GM18867 (cell line): ENCODE measurements at regions not wholly inside any gene's neighbourhood (a gene's known extent, or its start where the extent isn't known, plus 50 kb on each side); places are given as distances from the start of the nearest gene placed in this dataset.
"Not testable (repeated sequence)": the region's sequence is repeated elsewhere in the genome, so short reads cannot be mapped to it uniquely, and the experiment has no call there.

ENCODE experiments used
- ATAC-seq: cut with Tn5 transposase; IDR thresholded peaks from one replicate; pipeline ENCODE4 v1.9.1; 2021; ENCODE audit warnings: mild to moderate bottlenecking, moderate library complexity; ENCODE audit not compliant: unreplicated experiment

DNA sequence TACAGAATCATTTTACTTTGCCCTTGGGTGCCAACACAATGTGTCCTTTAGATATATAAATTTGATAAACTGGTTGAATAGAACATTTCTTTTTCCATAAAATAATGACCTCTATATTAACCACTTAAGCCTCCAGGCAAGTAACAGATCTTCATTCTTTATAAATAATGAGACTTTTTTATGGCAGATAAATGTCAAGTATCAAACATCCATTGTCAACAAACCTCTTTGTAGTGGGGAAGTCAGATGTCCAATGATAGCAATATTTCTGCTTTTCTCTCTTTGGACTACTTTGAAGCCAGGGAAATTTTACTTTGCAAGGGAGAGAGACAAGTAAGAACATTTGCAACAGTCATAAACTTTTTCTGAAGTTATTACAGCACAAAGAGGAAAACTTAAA lies 841.2 kb downstream of the CDH8 start:
- no peak for ATAC-seq

DNA sequence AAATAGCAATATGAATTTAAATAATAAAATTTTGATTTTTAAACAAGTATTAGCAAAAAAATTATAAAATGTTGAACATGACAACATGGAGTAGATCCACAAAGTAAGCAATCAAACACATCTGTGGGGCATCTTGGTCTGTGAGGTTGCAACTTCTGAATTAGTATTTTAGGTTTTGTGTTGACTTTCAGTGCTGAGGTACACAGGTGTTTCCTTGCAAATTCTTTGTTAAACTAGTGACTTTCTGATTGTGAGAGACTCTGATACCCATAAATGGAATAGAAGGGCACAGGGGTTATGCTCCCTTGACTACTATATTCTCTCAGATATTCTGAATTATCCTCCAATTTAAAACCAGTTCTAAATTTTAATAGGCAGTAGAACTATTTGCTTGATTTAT lies 841.7 kb downstream of the CDH8 start:
- ATAC-seq, result no peak

DNA sequence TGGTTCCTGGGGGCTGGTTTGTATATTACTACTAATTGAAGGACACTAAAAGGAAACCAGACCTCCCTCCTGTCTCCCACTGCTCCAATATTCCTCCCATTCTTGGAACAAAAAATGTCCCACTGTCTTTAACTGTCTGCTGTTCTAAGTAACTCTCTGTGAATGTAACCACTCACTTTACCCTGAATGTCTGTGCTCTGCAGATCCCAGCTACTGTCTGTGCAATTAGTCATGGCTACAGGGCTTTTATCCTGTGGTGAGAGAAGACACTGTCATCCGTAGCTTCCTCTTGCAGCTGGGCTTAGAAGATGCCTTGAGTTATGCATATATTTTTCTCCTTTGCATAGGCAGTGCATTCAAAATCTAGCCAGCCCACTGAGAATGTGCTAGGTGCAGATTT lies 853.8 kb downstream of the CDH8 start:
- no peak for ATAC-seq

DNA sequence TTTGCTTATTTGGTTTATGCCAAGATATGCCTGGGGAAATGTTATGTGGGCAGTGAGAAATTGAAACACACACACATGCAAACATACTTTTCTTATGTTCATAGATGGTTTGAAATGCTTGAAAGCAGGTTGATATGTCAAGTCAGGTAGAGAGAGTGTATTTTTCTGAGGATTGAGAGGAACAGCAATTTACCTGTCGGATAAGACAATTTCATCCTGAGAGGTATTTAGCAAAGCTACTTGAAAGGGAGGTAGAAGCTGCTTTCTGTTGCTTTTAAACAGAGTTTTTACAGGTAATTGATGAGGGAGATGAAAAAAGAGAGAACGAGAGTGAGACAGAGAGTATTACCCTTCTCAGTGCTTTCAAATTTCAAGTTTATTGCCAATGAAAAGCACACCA lies 854.3 kb downstream of the CDH8 start:
- no peak for ATAC-seq

DNA sequence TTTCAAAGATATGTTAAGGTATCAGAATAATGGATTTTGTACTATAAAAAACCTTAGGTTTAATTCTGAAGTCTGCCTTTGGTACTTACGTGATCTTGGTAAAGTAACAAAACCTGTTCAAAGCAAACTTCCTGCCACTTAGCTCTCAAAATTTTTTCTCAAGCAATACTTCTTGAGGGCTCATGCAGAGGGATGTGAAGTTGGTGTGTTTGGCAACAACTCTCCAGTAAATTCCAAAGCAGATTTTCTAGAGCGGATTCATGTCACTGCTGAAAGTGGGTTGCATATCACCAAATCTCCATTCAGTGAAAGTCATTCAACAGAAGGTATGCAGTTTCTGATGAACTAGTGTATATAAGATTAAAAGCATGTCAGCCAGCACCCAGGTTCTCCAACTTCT lies 856.7 kb downstream of the CDH8 start:
- no peak for ATAC-seq

DNA sequence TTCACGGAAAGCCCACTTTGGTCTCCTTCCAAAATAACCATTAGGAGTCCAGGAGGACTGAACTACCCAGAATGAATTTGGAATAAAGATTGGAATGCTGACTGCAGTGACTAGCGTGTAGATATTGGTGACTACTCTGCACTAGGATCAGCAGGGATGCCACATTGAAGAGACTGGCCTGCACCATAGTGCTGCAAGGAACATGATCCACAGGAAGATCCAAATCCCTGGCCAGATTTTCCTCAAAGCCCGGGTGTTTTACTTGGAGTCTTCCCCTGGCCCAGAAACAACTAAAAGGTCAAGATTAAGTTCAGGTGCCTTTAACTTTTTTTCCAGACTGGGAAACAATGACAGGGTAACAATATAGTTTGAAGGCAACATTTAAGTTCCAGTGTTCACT lies 870.4 kb downstream of the CDH8 start:
- ATAC-seq, result no peak

DNA sequence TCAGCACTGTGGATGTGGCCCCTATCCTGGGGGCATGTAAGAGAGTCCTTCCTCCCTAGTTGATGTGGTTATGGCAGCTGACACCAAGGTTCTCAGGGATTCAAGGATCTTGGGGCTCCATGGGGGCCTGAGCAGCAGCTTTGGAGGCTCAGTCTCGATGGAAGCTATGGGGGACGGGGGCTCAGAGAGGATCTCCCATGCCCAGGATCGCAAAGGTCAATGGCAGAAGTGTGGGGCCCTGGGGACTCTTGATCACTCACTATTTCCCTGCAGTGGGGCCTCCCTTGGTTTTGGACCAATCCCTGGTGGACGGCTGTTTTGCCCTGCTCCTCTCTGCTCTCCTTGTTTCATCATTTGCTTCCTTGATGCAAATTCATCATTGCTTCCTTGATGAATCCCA lies 885.9 kb downstream of the CDH8 start:
- no peak for ATAC-seq

DNA sequence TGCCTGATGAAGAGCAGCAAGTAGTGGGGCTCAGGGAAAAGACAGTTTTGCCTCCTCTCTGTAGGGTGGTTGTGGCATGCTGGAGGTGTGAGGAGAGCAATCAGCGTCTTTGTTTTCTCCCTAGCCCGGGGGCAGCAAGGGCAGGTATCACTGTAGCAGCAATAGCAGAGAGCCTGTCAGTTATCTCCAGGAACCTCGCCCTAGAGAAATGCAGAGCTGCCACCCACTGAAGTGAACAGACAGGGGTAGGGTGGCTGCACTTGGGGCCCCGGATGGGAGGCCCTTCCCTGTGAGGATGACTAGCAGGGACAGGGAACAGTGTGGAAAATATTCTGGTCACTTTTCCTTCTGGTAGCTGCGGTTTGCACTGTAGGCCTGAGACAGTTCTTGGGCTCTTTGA lies 886.5 kb downstream of the CDH8 start:
- ATAC-seq, result no peak

DNA sequence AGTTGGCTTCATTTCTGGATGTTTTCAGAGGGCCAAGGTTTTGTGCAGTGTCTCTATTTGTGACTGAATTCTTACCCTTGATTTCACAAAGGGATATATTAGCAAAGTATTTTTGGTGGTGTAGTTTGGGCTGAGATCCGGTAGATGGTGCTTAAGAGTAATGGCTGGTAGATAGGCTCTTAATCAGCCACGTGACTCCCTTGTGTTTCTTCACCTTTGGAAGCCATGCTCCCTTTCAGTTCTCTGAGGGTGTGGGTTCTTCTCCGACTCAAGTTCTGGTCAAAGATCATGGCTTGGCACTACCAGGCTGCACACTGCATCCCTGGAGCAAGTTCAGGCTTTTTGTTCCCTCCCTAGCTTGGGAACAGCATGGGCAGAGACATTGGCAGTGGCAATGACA lies 887.3 kb downstream of the CDH8 start:
- peak; percentile 72 for ATAC-seq

DNA sequence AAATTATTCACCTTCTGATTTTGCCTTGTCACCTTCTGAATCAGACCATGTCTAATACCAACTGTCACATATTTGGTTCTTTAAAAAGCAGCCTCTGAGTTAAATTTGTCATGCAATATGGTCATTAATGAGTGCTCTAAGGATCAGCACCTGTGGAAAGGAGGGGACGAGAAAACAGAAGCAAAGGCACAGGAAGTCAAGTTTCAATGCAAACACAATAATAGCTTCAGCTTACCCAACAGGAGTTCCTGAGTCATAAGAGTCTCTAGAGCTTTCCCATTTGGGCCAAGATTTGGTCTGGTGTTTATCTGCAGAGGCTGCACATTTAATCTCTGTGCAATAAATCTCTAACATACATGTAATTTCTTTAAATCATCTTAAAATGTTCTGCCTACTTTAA lies 889.8 kb downstream of the CDH8 start:
- ATAC-seq, result no peak

DNA sequence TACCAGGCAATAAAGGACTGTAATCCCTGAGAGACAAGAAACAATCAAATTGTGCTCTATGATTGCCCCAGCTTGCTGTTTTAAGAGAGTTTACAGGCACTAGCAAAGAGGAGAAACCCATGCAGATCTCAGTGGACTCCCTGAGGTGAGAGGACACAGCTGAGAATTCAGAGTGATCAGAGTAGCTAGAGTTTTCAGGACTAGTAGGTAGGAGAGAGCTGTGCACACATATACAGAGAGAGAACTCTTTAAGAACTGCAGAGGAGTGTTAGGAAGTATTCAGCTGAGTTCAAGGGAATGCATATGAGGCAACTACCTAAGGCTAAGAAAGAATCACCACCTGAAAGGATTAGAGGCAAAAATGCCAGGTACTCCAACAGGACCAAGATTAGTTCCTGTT lies 904.8 kb downstream of the CDH8 start:
- no peak for ATAC-seq

DNA sequence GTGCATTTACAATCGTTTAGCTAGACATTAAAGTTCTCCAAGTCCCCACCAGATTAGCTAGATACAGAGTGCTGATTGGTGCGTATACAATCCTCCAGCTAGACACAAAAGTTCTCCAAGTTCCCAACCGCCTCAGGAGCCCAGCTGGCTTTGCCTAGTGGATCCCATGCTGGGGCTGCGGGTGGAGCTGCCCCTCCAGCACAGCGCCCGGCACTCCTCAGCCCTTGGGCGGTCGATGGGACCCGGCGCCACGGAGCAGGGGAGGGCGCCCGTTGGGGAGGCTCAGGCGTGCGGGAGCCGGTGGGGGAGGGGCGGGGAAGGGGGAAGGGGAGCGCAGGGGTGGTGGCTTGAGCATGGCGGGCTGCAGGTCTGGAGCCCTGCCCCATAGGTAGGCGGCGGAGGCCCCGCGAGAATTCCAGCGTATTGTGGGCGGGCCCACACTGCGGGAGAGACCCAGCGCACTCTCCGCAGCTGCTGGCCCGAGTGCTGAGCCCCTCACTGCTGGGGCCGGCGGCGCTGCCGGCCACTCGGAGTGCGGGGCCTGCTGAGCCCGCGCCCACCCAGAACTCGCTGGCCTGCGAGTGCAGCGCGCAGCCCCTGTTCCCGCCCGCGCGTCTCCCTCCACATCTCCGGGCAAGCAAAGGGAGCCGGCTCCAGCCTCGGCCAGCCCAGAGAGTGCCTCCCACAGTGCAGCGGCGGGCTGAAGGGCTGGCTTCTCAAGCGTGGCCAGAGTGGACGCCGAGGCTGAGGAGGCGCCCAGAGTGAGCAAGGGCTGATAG lies 907.5 kb downstream of the CDH8 start:
- no peak for ATAC-seq

DNA sequence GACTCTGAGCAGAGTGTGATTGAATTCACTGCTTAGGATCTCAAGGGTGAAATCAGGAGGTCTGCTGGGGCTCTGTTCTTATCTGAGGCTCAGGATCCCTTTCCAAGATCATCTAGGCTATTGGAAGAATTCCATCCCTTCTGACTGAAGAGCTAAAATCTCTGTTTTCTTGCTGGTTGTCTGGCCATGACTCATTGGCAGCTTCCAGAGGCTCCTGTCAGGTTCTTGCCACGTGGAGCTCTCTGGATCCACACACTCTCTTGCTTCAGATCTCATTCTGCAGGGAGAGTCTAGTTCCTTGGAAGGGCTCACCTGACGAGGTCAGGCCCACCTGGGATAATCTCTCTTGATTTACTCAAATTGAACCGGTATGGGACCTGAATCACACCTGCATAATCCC lies 930.7 kb downstream of the CDH8 start:
- ATAC-seq, result no peak

DNA sequence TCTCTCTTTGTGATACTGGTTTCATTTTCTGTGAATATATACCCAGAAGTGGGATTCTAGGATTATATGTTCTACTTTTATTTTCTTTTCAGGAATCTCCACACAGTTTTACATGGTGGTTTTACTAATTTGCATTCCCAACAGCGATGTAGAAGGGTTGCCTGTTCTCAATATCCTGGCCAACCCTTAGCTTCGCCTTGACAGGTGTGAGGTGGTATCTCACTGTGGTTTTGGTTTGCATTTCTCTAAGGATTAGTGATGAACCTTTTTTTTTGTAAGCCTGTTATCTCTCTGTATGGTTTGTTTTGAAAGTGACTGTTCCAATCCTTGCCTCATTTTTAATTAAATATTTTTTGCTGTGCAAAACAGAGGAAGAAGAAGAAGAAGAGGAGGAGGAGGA lies 937.7 kb downstream of the CDH8 start:
- ATAC-seq, result no peak

DNA sequence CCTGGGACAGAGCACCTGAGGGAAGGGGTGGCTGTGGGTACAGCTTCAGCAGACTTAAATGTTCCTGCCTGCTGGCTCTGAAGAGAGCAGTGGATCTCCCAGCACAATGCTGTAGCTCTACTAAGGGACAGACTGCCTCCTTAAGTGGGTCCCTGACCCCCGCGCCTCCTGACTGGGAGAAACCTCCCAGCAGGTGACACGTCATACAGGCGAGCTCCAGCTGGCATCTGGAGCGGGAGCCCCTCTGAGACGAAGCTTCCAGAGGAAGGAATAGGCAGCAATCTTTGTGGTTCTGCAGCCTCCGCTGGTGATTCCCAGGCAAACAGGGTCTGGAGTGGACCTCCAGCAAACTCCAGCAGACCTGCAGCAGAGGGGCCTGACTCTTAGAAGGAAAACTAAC lies 944.9 kb downstream of the CDH8 start:
- ATAC-seq, result not testable (repeated sequence)

DNA sequence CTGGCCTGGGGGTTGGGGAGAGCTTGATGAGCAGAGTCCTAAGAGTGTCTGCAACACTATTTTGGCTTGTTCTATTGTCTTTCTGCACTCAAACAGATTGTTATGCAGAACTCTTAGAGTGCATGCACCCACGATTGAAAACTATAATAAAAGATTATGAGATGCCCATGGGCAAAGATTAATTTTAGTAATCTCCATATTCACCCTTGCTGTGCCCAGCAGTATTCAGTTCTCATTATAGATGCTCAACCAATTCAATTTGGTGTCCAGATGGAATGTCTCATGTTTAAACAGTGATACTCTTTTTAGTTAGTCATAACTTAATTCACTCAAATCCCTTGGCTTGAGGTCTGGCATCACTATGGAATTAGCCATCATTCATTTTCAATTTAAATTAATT lies 952.5 kb downstream of the CDH8 start:
- ATAC-seq, result no peak

DNA sequence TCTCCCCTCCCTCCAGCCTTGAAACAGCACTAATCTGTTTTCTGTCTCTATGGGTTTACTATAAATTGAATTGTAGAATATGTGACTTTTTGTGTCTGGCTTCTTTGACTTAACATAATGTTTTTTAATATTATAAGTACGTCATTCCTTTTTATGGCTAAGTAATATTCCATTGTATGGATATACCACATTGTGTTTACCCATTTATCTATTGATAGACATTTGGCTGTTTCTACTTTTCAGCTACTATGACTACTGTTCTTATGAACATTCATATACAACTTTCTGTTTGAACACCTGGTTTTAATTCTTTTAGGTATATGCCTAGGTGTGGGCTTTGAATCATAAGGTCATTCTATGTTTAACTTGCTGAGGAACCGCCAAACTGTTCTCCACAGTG lies 961.9 kb downstream of the CDH8 start:
- no peak for ATAC-seq

DNA sequence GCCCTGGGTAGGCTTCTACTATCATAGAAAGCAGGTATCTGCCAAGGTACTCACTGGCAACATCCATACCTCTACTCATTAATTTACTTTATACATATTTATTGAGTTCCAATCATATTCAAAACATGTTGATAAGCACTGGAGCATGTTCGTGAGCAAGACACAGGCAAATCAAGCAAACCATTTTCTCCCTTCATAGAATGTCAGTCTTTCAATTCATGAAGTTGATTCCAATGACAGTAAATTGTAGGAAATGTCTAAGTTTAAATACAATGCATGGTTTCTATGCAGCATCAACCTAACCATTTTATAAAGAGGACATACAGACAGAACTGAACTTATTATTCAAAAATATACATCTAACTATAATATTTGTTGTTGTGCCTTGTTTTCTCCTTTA lies 978.6 kb downstream of the CDH8 start:
- no peak for ATAC-seq

DNA sequence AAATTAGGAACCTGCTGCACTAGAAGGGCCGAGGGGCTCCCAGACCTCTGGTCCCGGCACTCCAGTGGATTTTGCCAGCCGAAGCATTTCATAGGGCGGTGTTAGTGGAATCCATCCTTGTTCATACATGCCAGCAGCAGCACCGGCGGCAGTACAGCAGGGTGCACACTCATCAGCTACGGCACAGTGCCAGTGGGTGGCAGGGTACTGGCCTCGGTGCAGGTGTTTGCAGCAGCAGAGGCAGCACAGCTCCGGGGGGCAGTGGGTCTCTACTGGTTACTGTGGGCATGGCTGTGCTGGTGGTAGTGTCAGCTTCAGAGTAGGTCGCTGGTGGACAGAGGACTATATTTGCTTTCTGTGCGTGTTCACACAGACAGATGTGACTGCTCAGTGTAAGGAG lies 985.7 kb downstream of the CDH8 start:
- no peak for ATAC-seq

DNA sequence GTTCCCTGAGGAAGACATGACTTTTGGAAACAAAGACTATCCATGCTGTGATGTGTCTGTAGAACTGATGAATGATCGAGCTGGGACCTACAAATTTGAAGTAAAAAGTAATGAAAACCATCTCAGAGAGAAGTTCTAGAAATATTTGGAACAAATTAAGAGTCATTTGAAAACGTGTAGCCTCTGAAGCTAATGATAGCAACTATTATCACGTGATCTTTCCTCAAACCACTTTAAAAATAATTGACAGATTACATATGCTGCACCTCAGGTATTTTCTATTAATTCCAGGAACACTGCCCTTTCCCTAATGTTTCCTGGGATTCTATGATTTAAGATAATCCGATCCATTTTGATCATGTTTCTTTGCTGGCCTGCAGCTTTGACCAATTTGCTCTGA lies 990.3 kb downstream of the CDH8 start:
- ATAC-seq, result no peak

DNA sequence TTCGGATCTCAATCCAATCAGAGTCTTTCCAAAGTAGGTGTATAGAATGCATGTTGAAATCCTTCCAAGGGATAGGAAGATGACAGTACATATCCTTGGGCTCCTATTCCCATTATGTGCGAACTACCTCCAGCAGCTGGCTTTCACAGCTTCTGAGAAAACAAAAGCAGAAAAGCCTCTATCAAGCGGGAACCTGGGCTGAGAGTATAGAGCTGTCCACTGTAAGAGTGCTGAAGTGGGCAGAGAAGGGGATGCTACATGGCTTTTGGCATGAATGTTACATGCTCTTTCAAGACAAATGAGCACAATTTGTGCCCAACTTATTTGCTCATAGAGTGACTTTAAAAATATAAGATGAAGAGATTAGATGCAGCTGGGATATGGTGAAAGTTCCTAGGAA lies 993.5 kb downstream of the CDH8 start:
- ATAC-seq, result no peak

DNA sequence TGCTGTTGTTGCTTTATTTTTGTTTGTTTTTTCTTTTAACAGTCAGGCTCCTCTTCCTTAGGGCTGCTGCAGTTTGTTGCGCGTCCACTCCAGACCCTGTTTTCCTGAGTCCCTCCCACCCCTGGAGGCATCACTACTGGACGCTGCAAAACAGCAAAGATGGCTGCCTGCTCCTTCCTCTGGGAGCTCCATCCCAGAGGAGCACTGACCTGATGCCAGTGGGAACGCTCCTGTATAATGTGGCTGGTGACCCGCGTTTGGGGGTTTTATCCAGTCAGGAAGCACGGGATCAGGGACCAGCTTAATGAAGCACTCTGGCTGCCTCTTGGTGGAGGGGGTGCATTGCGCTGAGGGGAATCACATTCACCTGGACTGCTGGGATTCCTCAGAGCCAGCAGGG lies 1005.6 kb downstream of the CDH8 start:
- no peak for ATAC-seq

DNA sequence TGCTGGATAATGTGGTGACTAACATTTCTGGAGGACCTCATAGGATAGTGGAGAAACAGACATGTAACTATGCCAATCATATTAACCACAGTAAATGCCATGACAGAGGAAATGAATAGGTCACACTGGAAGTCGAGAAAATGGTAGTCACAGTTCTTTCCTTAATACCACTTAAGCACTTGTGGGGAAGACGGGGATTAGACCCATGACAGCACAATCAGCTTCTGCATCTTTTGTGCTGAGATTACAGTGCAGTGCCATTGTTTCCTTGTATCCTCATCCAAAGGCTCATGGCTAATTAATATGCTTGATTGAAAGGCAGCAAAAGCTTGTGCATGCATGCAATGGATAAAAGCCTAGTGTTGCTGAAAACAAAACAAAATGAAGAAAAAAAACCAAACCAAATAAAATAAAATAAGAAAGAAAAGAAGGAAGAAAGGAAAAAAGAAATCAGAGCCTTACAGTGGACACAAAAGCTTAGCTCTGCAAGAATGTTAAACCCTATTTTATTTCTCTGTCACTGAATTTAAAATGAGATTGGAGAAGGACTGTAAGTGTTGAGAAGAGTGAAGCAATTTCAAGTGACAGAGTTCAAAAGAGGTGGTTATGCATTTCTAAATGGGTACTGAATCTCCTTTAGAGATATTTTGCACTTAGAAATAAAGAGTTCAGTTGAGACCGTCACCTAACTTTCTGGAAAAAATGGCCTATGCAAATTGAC lies 1011.9 kb downstream of the CDH8 start:
- no peak for ATAC-seq
